ENCODE measurements at regions not wholly inside any gene's neighbourhood (a gene's known extent, or its start where the extent isn't known, plus 50 kb on each side); places are given as distances from the start of the nearest gene placed in this dataset.

- H3K56ac ChIP-seq (replicated peaks; ENCODE audit: insufficient read length, low read depth, low read length), result no peak overlapping the region
- no peaks in the 10 kb centered on the region for H3K4me1 ChIP-seq (replicated peaks in 1 of 4; ENCODE audit: control insufficient read depth in 3 of 4, insufficient read depth in 4 of 4, low read length in 3 of 4)
- H3K27me3 ChIP-seq (replicated peaks in 1 of 4; ENCODE audit: control insufficient read depth in 3 of 4, extremely low read depth in 1 of 4, insufficient read depth in 3 of 4, low read length in 3 of 4), result no peaks in the 10 kb centered on the region
- no peak overlapping the region for H2AFZ ChIP-seq (ENCODE audit: low read length)
- no peak overlapping the region for H2BK5ac ChIP-seq (ENCODE audit: low read depth, low read length)
- 96% methylated on average over 1 of the region's 1 CpG; no CpG with 5 or more reads in 1 of the 2 experiments for WGBS, 2 experiments (ENCODE audit: extremely low coverage in 1 of 2, insufficient coverage in 1 of 2, insufficient read length in 1 of 2, insufficient replicate concordance in 2 of 2, low coverage in 1 of 2, low lambda C conversion rate in 2 of 2, missing lambda C conversion rate in 1 of 2)
- no peak overlapping the region for H3K4ac ChIP-seq (replicated peaks; ENCODE audit: insufficient read length, low read depth, low read length)
- H3K79me2 ChIP-seq (ENCODE audit: control insufficient read depth in 1 of 2, insufficient read depth in 2 of 2, low read length in 2 of 2), result no peaks in the 10 kb centered on the region
- no peak overlapping the region for H2BK12ac ChIP-seq (ENCODE audit: low read depth, low read length)
- no peaks in the 10 kb centered on the region for H3K9me3 ChIP-seq (ENCODE audit: insufficient read depth in 2 of 2, low read depth in 1 of 2, low read length in 1 of 2)
- no peak overlapping the region for H4K5ac ChIP-seq (ENCODE audit: insufficient read length, low read depth, low read length)
- H2AK5ac ChIP-seq (ENCODE audit: low read depth, low read length), result no peak overlapping the region
- DNase-seq (ENCODE audit: low read depth in 1 of 2, low spot score in 2 of 2) (no peak), FAIRE-seq (no peak)
- no peak overlapping the region for H2BK15ac ChIP-seq (ENCODE audit: low read length)
- H3K23me2 ChIP-seq (ENCODE audit: low read depth, low read length), result no peaks in the 10 kb centered on the region
- no peak overlapping the region for H3K23ac ChIP-seq (ENCODE audit: insufficient read length)
- no peak overlapping the region for H3K14ac ChIP-seq (ENCODE audit: insufficient read length)
- ChIA-PET POLR2A (ENCODE audit: partially characterized antibody) (no interaction called here), CTCF (ENCODE audit: partially characterized antibody) (interaction anchor here (0.6 to 1.5 kb wide), 3 partner anchors 9 to 702 kb away, joined by 4 to 8 read pairs (median 5); no protein-coding TSS in a partner anchor)
- no peak overlapping the region for H3K4me3 ChIP-seq (ENCODE audit: extremely low read depth in 1 of 4, insufficient read depth in 2 of 4, low read depth in 3 of 4, low read length in 4 of 4)
- no peaks in the 10 kb centered on the region for H4K20me1 ChIP-seq (replicated peaks in 1 of 2; ENCODE audit: control insufficient read depth in 1 of 2, insufficient read depth in 2 of 2, low read length in 2 of 2)
- no peak for TF ChIP-seq POLR2A (IDR thresholded peaks at IDR 0.05; ENCODE audit: control extremely low read depth in 1 of 2, low read depth in 2 of 2, low read length in 2 of 2)
- no peak for TF ChIP-seq SP2 (IDR thresholded peaks at IDR 0.05; ENCODE audit: low read length)
- no peak for TF ChIP-seq TAF1 (IDR thresholded peaks at IDR 0.05; ENCODE audit: low read depth, low read length)
- TF ChIP-seq TAF7 (optimal IDR thresholded peaks at IDR 0.05; ENCODE audit: borderline replicate concordance, low read depth, low read length), result no peak
- no peak for TF ChIP-seq TEAD4 (IDR thresholded peaks at IDR 0.05; ENCODE audit: low read depth, low read length)
- no peak for TF ChIP-seq SUZ12 (IDR thresholded peaks at IDR 0.05; ENCODE audit: low read length)
- TF ChIP-seq TBP (IDR thresholded peaks at IDR 0.05; ENCODE audit: low read depth, low read length), result no peak
- TF ChIP-seq GTF2F1 (IDR thresholded peaks at IDR 0.05; ENCODE audit: borderline replicate concordance, low read depth, low read length), result no peak
- TF ChIP-seq EZH2 (IDR thresholded peaks at IDR 0.05; ENCODE audit: low read depth, low read length, severe bottlenecking), result no peak
- no peak for TF ChIP-seq SIN3A (conservative IDR thresholded peaks at IDR 0.05 in 1 of 2, IDR thresholded peaks at IDR 0.05 in 1 of 2; ENCODE audit: low read depth in 1 of 2, low read length in 2 of 2)
- no peak for TF ChIP-seq SIX5 (IDR thresholded peaks at IDR 0.05; ENCODE audit: low read depth, low read length)
- no peak for TF ChIP-seq HDAC2 (IDR thresholded peaks at IDR 0.05; ENCODE audit: borderline replicate concordance in 1 of 2, low read depth in 2 of 2, low read length in 2 of 2)
- TF ChIP-seq GABPA (IDR thresholded peaks at IDR 0.05; ENCODE audit: borderline replicate concordance, insufficient read depth, low read length), result no peak
- TF ChIP-seq KDM5A (IDR thresholded peaks at IDR 0.05; ENCODE audit: low read length), result no peak
- no peak overlapping the region for H3K27ac ChIP-seq (ENCODE audit: low read depth, low read length)
- H4K91ac ChIP-seq (replicated peaks; ENCODE audit: insufficient read length, low read length), result no peak overlapping the region
- peaks cover 0 to 3% (median 1%) of the 10 kb centered on the region in 4 experiments; a peak in 1 of 8 replicates for H3K36me3 ChIP-seq (ENCODE audit: control insufficient read depth in 2 of 4, insufficient read depth in 4 of 4, low read length in 3 of 4)
- no peak overlapping the region for H2BK120ac ChIP-seq (replicated peaks; ENCODE audit: low read depth, low read length)
- H3K18ac ChIP-seq (ENCODE audit: extremely low read depth, low read length), result no peak overlapping the region
- H2BK20ac ChIP-seq (ENCODE audit: low read length), result no peak overlapping the region
- no peak overlapping the region for H4K8ac ChIP-seq (ENCODE audit: extremely low read depth, insufficient read depth, low read length)
- no peaks in the 10 kb centered on the region for H3K79me1 ChIP-seq (ENCODE audit: low read depth, low read length)
- no peak overlapping the region for H3K9ac ChIP-seq (replicated peaks in 1 of 4; ENCODE audit: extremely low read depth in 1 of 4, low read depth in 3 of 4, low read length in 3 of 4)
- no peak overlapping the region for H3K4me2 ChIP-seq (ENCODE audit: insufficient read depth in 1 of 2, low read depth in 2 of 2, low read length in 2 of 2)
These were observed 276.0 kb downstream of the SKIDA1 start for GRCh38 chr10:21249435-21249834.
